ENCODE measurements at regions not wholly inside any gene's neighbourhood (a gene's known extent, or its start where the extent isn't known, plus 50 kb on each side); places are given as distances from the start of the nearest gene placed in this dataset.

- Histone ChIP-seq H3K27me3 (ENCODE audit: control insufficient read depth in 1 of 2, insufficient read depth in 2 of 2, low read length in 2 of 2) (no peaks in the 10 kb centered on the region), H3K36me3 (ENCODE audit: control insufficient read depth in 1 of 2, insufficient read depth in 2 of 2, low read length in 2 of 2) (no peaks in the 10 kb centered on the region), H3K4me1 (ENCODE audit: control insufficient read depth in 1 of 2, insufficient read depth in 2 of 2, low read length in 2 of 2) (no peaks in the 10 kb centered on the region), H3K27ac (ENCODE audit: low read depth, low read length) (no peak overlapping the region), H3K9ac (ENCODE audit: low read depth in 1 of 2, low read length in 2 of 2) (no peak overlapping the region), H3K9me3 (ENCODE audit: control insufficient read depth in 1 of 2, low read length in 2 of 2) (no peaks in the 10 kb centered on the region), H3K4me3 (ENCODE audit: low read depth in 1 of 2, low read length in 2 of 2) (no peak overlapping the region)
Observed at GRCh38 chr22:49118065-49118464, 709.6 kb downstream of the BRD1 start.

- H3K4me3 ChIP-seq (ENCODE audit: low read depth in 1 of 2, low read length in 2 of 2): no peak overlapping the region
- no peak overlapping the region for H3K9ac ChIP-seq (ENCODE audit: low read depth in 1 of 2, low read length in 2 of 2)
- no peaks in the 10 kb centered on the region for H3K36me3 ChIP-seq (ENCODE audit: control insufficient read depth in 1 of 2, insufficient read depth in 2 of 2, low read length in 2 of 2)
Observed at GRCh38 chr22:49117486-49117885, 710.2 kb downstream of the BRD1 start.

GRCh38 chr22:49116486-49117120, 711.1 kb downstream of the BRD1 start:
- no peak overlapping the region for H3K4me3 ChIP-seq (ENCODE audit: low read depth in 1 of 2, low read length in 2 of 2)
- H3K4me1 ChIP-seq (ENCODE audit: control insufficient read depth in 1 of 2, insufficient read depth in 2 of 2, low read length in 2 of 2): no peaks in the 10 kb centered on the region
- no peaks in the 10 kb centered on the region for H3K9me3 ChIP-seq (ENCODE audit: control insufficient read depth in 1 of 2, low read length in 2 of 2)
- no peaks in the 10 kb centered on the region for H3K36me3 ChIP-seq (ENCODE audit: control insufficient read depth in 1 of 2, insufficient read depth in 2 of 2, low read length in 2 of 2)
- H3K27me3 ChIP-seq (ENCODE audit: control insufficient read depth in 1 of 2, insufficient read depth in 2 of 2, low read length in 2 of 2): no peaks in the 10 kb centered on the region
- no peak overlapping the region for H3K9ac ChIP-seq (ENCODE audit: low read depth in 1 of 2, low read length in 2 of 2)
- no peak overlapping the region for H3K27ac ChIP-seq (ENCODE audit: low read depth, low read length)

More at GRCh38 chr22:49117486-49117885, 710.2 kb downstream of the BRD1 start:
- no peaks in the 10 kb centered on the region for H3K27me3 ChIP-seq (ENCODE audit: control insufficient read depth in 1 of 2, insufficient read depth in 2 of 2, low read length in 2 of 2)
- no peak overlapping the region for H3K27ac ChIP-seq (ENCODE audit: low read depth, low read length)
- no peaks in the 10 kb centered on the region for H3K4me1 ChIP-seq (ENCODE audit: control insufficient read depth in 1 of 2, insufficient read depth in 2 of 2, low read length in 2 of 2)
- H3K9me3 ChIP-seq (ENCODE audit: control insufficient read depth in 1 of 2, low read length in 2 of 2): no peaks in the 10 kb centered on the region

GRCh38 chr22:49116021-49116420, 711.7 kb downstream of the BRD1 start:
- H3K9ac ChIP-seq (ENCODE audit: low read depth in 1 of 2, low read length in 2 of 2): no peak overlapping the region
- H3K9me3 ChIP-seq (ENCODE audit: control insufficient read depth in 1 of 2, low read length in 2 of 2): no peaks in the 10 kb centered on the region
- H3K27me3 ChIP-seq (ENCODE audit: control insufficient read depth in 1 of 2, insufficient read depth in 2 of 2, low read length in 2 of 2): no peaks in the 10 kb centered on the region
- no peak overlapping the region for H3K4me3 ChIP-seq (ENCODE audit: low read depth in 1 of 2, low read length in 2 of 2)
- H3K27ac ChIP-seq (ENCODE audit: low read depth, low read length): no peak overlapping the region
- no peaks in the 10 kb centered on the region for H3K36me3 ChIP-seq (ENCODE audit: control insufficient read depth in 1 of 2, insufficient read depth in 2 of 2, low read length in 2 of 2)
- H3K4me1 ChIP-seq (ENCODE audit: control insufficient read depth in 1 of 2, insufficient read depth in 2 of 2, low read length in 2 of 2): no peaks in the 10 kb centered on the region

DNA sequence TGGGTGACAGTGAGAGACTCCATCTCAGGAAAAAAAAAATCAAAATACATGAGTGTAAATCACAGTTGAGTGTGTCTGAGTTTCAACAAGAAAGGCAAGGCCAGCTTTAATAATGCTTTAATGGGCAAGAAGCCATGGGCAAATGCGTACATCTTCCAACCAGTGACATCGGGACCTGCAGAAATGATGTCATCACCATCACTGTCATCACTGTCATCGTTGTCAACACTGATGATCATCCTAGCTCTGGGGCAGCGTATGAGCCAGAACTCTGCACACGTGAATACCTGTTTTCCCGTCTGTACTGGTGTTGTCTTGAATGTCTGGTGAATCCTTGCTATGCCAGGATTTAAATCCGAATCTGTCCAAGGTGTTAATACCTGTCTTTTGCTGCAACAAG, 712.5 kb downstream of the BRD1 start:
- no peaks in the 10 kb centered on the region for H3K27me3 ChIP-seq (ENCODE audit: control insufficient read depth in 1 of 2, insufficient read depth in 2 of 2, low read length in 2 of 2)
- no peak overlapping the region for H3K9ac ChIP-seq (ENCODE audit: low read depth in 1 of 2, low read length in 2 of 2)
- no peaks in the 10 kb centered on the region for H3K4me1 ChIP-seq (ENCODE audit: control insufficient read depth in 1 of 2, insufficient read depth in 2 of 2, low read length in 2 of 2)
- no peak overlapping the region for H3K27ac ChIP-seq (ENCODE audit: low read depth, low read length)
- no peak overlapping the region for H3K4me3 ChIP-seq (ENCODE audit: low read depth in 1 of 2, low read length in 2 of 2)
- H3K36me3 ChIP-seq (ENCODE audit: control insufficient read depth in 1 of 2, insufficient read depth in 2 of 2, low read length in 2 of 2): no peaks in the 10 kb centered on the region
- H3K9me3 ChIP-seq (ENCODE audit: control insufficient read depth in 1 of 2, low read length in 2 of 2): no peaks in the 10 kb centered on the region

DNA sequence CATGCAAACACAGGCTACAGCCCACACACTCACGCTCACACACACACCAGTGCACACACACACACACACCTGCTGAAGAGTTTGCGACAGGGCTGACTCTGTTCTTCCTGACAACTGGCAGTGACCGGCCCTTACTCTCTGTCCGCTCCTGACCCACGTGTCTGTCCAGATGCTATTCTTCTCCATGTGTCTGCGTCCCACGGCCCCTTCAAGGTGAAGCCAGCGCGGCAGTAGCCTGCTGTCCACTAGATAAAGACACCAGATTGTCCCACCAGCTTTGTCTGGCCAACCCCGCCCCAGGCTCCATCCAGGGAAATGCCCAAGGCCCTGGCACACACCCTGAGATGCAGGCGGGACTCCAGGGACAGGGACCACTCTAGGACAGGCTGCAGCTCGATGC, 713.9 kb downstream of the BRD1 start:
- H3K4me1 ChIP-seq (ENCODE audit: control insufficient read depth in 1 of 2, insufficient read depth in 2 of 2, low read length in 2 of 2): no peaks in the 10 kb centered on the region

DNA sequence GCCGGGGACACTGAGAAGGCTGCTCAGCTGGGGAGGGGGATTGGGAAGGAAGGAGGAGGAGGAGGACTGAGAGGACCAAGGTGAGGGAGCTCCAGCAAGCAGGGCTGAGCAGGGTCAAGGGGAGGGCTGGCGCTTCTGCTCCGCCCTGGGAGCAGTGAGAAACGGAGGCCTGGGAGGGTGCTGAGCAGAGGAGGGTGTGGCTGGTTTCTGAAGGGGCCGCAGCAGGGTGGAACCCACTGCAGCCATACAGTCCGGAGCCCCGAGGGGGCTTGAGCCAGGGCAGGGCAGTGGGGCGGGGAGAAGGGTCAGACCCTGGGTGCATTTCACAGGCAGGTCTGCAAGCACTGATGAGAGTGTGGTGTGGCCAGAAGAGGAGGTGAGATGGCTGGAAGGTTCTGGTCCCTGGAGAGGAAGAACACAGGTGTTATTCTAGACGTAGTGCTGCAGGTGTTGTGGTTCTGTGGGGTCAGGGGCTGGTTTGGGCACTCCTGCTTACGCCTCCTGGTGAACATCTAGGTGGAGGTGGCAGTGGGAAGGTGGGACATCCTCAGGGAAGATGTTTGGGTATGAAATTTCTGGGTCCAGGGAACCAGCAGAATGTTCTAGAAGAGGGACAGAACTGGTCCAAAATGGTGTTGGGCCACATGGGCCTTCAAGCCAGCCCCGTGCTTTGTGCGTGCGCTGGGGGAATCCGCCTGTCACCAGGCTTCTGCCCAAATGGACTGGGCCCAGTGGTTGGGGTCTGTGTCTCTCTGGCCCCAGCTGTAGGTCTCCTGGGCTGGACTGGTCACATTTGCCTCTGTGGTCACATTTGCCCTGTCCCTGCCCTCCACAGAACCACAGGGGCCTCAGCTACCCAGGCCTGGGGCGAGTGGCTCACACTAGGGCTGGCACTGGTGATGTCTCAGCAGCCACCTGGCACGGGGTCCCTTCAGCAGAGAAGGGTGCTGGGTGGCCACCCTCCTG, 714.7 kb downstream of the BRD1 start:
- no peaks in the 10 kb centered on the region for H3K9me3 ChIP-seq (ENCODE audit: control insufficient read depth in 1 of 2, low read length in 2 of 2)
- H3K4me3 ChIP-seq (ENCODE audit: low read depth in 1 of 2, low read length in 2 of 2): no peak overlapping the region
- no peak overlapping the region for H3K9ac ChIP-seq (ENCODE audit: low read depth in 1 of 2, low read length in 2 of 2)
- no peak overlapping the region for H3K27ac ChIP-seq (ENCODE audit: low read depth, low read length)
- H3K27me3 ChIP-seq (ENCODE audit: control insufficient read depth in 1 of 2, insufficient read depth in 2 of 2, low read length in 2 of 2): no peaks in the 10 kb centered on the region
- no peaks in the 10 kb centered on the region for H3K4me1 ChIP-seq (ENCODE audit: control insufficient read depth in 1 of 2, insufficient read depth in 2 of 2, low read length in 2 of 2)
- no peaks in the 10 kb centered on the region for H3K36me3 ChIP-seq (ENCODE audit: control insufficient read depth in 1 of 2, insufficient read depth in 2 of 2, low read length in 2 of 2)

More for the DNA sequence above, 713.9 kb downstream of the BRD1 start:
- Histone ChIP-seq H3K27ac (ENCODE audit: low read depth, low read length) (no peak overlapping the region), H3K9me3 (ENCODE audit: control insufficient read depth in 1 of 2, low read length in 2 of 2) (no peaks in the 10 kb centered on the region), H3K36me3 (ENCODE audit: control insufficient read depth in 1 of 2, insufficient read depth in 2 of 2, low read length in 2 of 2) (no peaks in the 10 kb centered on the region), H3K27me3 (ENCODE audit: control insufficient read depth in 1 of 2, insufficient read depth in 2 of 2, low read length in 2 of 2) (no peaks in the 10 kb centered on the region), H3K4me3 (ENCODE audit: low read depth in 1 of 2, low read length in 2 of 2) (no peak overlapping the region), H3K9ac (ENCODE audit: low read depth in 1 of 2, low read length in 2 of 2) (no peak overlapping the region)

DNA sequence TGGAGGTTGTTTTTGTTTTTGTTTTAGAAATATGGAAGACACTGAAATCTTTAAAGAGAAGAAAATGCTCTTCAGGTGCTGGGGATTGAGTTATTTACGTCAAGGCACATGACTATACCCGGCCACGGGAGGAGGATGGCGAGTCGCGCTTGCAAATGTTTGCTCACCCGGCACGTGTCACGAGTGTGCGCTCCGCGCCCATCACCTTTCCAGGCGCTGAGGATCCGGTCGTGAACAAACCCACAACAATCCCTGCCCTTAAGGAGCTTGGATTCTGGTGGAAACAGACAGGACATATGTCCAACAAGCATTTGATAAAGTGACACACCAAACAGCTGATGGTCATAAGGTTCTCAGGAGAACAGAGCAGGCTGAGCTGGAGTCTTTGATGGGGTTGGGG, 715.5 kb downstream of the BRD1 start:
- H3K4me1 ChIP-seq (ENCODE audit: control insufficient read depth in 1 of 2, insufficient read depth in 2 of 2, low read length in 2 of 2): no peaks in the 10 kb centered on the region
- no peaks in the 10 kb centered on the region for H3K9me3 ChIP-seq (ENCODE audit: control insufficient read depth in 1 of 2, low read length in 2 of 2)
- H3K36me3 ChIP-seq (ENCODE audit: control insufficient read depth in 1 of 2, insufficient read depth in 2 of 2, low read length in 2 of 2): no peaks in the 10 kb centered on the region
- H3K4me3 ChIP-seq (ENCODE audit: low read depth in 1 of 2, low read length in 2 of 2): no peak overlapping the region
- no peak overlapping the region for H3K9ac ChIP-seq (ENCODE audit: low read depth in 1 of 2, low read length in 2 of 2)
- no peak overlapping the region for H3K27ac ChIP-seq (ENCODE audit: low read depth, low read length)
- peaks cover 0 to 7% of the 10 kb centered on the region in 2 donors for H3K27me3 ChIP-seq (ENCODE audit: control insufficient read depth in 1 of 2, insufficient read depth in 2 of 2, low read length in 2 of 2)

DNA sequence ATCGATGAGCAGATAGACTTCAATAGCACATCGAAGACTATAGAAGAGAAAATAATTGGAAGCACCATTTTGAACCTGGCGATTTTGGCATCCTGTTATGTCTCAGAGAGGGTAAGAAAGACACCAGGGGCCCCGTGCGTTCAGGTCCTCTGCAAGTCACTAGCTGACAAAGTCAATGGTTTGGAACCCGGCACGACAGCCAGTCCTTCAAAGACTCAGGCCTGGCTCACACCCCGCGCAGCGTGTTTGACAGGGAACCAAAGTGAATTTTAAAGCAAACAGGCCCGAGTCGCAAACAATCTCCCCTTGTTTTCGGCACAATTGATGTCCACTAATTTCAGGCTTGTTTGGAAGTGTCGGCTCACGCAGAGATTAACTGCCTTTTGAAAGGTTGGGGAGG, 716.6 kb downstream of the BRD1 start:
- no peak overlapping the region for H3K9ac ChIP-seq (ENCODE audit: low read depth in 1 of 2, low read length in 2 of 2)
- no peaks in the 10 kb centered on the region for H3K4me1 ChIP-seq (ENCODE audit: control insufficient read depth in 1 of 2, insufficient read depth in 2 of 2, low read length in 2 of 2)
- H3K36me3 ChIP-seq (ENCODE audit: control insufficient read depth in 1 of 2, insufficient read depth in 2 of 2, low read length in 2 of 2): no peaks in the 10 kb centered on the region
- H3K27me3 ChIP-seq (ENCODE audit: control insufficient read depth in 1 of 2, insufficient read depth in 2 of 2, low read length in 2 of 2): peaks cover 0 to 10% of the 10 kb centered on the region in 2 donors
- no peak overlapping the region for H3K4me3 ChIP-seq (ENCODE audit: low read depth in 1 of 2, low read length in 2 of 2)
- H3K27ac ChIP-seq (ENCODE audit: low read depth, low read length): no peak overlapping the region
- no peaks in the 10 kb centered on the region for H3K9me3 ChIP-seq (ENCODE audit: control insufficient read depth in 1 of 2, low read length in 2 of 2)

- no peak overlapping the region for H3K4me3 ChIP-seq (ENCODE audit: low read depth in 1 of 2, low read length in 2 of 2)
- peaks cover 4 to 10% of the 10 kb centered on the region in 2 donors for H3K27me3 ChIP-seq (ENCODE audit: control insufficient read depth in 1 of 2, insufficient read depth in 2 of 2, low read length in 2 of 2)
Observed at GRCh38 chr22:49108636-49109315, 718.9 kb downstream of the BRD1 start.

More at GRCh38 chr22:49108636-49109315, 718.9 kb downstream of the BRD1 start:
- no peak overlapping the region for H3K27ac ChIP-seq (ENCODE audit: low read depth, low read length)
- H3K9me3 ChIP-seq (ENCODE audit: control insufficient read depth in 1 of 2, low read length in 2 of 2): no peaks in the 10 kb centered on the region
- H3K4me1 ChIP-seq (ENCODE audit: control insufficient read depth in 1 of 2, insufficient read depth in 2 of 2, low read length in 2 of 2): no peaks in the 10 kb centered on the region
- H3K9ac ChIP-seq (ENCODE audit: low read depth in 1 of 2, low read length in 2 of 2): no peak overlapping the region
- H3K36me3 ChIP-seq (ENCODE audit: control insufficient read depth in 1 of 2, insufficient read depth in 2 of 2, low read length in 2 of 2): no peaks in the 10 kb centered on the region

Data from duodenal mucosa (tissue), 2 donors.